ENCODE measurements at regions not wholly inside any gene's neighbourhood (a gene's known extent, or its start where the extent isn't known, plus 50 kb on each side); places are given as distances from the start of the nearest gene placed in this dataset.
A peak's percentile ranks its signal among the peaks of the same experiment; 100 is the strongest.

DNA sequence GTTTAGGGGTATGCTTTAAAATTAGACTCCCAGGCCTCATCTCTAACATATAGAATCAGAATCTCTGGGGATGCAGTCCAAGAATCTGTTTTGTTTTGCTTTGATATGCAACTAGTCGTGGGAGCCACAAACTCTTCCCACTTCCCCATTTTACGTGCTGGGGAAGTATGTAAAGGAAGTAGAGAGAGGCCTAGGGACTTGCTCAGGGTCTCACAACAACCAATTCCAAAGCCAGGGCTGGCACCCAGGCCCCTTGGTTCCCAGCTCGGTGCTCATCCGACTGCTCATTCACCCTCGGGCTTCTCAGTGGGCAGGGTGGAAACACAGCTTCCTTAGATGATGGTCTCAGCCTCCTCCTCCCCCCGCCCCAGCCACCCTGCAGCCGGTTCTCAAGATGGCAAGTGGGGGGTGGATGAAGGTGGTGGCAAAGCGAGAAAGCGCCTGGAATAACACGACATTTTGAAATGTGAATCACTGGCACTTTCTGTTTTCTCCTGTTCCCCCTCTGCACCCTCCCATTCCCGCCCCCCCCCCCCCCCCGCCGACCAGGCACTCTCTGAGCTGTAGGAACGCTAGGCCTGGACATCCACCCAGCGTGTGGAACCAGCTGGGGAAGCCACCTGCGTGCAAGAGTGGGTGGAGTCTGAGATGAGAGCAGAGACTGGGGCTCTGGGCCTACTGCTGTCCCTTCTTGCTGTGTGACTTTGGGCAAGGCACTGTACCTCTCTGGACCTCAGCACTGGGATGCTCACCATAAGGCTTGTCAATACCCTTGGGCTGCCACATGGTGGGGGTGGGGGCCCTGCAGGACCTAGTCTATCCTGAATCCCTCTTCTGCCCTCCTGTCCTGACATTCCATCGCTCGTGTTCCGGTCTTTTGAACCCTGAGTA, 214.5 kb downstream of the RPLP1 start:
- WGBS (ENCODE audit: insufficient coverage) = 37% methylated on average over 7 of the region's 19 CpGs
- Mint-ChIP-seq H3K4me3 (no peak overlapping the region), H3K9me3 (no peaks in the 10 kb centered on the region), H3K4me1 (peaks cover 64 to 66% of the 10 kb centered on the region in 2 donors), H3K36me3 (no peaks in the 10 kb centered on the region), H3K27ac (peak overlapping the region in 1 of 2 donors; percentile 78), H3K27me3 (ENCODE audit: low read depth in 2 of 2) (peaks cover 18 to 35% of the 10 kb centered on the region in 2 donors)
- H3K27ac ChIP-seq (ENCODE audit: low read length) = peak overlapping the region; percentile 8
- H3K4me3 ChIP-seq (ENCODE audit: low read length) = no peak overlapping the region
- H3K36me3 ChIP-seq (ENCODE audit: control insufficient read depth, insufficient read depth, low read length) = no peaks in the 10 kb centered on the region
- H3K9me3 ChIP-seq (ENCODE audit: control insufficient read depth, insufficient read depth, low read length) = no peaks in the 10 kb centered on the region
- intact Hi-C loops (cut with micrococcal nuclease) = loop anchor here (5.0 kb wide), 1 partner anchor 200 kb away; no protein-coding TSS in a partner anchor
- DNase-seq = peak in 1 of 2 donors; percentile 9
- peaks cover 71% of the 10 kb centered on the region for H3K4me1 ChIP-seq (ENCODE audit: control insufficient read depth, insufficient read depth, low read length)
- H3K27me3 ChIP-seq (ENCODE audit: control insufficient read depth, insufficient read depth, low read length) = no peaks in the 10 kb centered on the region
- ATAC-seq = no peak
- TF ChIP-seq, protein P1, sequence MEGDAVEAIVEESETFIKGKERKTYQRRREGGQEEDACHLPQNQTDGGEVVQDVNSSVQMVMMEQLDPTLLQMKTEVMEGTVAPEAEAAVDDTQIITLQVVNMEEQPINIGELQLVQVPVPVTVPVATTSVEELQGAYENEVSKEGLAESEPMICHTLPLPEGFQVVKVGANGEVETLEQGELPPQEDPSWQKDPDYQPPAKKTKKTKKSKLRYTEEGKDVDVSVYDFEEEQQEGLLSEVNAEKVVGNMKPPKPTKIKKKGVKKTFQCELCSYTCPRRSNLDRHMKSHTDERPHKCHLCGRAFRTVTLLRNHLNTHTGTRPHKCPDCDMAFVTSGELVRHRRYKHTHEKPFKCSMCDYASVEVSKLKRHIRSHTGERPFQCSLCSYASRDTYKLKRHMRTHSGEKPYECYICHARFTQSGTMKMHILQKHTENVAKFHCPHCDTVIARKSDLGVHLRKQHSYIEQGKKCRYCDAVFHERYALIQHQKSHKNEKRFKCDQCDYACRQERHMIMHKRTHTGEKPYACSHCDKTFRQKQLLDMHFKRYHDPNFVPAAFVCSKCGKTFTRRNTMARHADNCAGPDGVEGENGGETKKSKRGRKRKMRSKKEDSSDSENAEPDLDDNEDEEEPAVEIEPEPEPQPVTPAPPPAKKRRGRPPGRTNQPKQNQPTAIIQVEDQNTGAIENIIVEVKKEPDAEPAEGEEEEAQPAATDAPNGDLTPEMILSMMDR (IDR thresholded peaks at IDR 0.05) = no peak

- H3K27ac Mint-ChIP-seq = peak overlapping the region; percentile 64 to 86
- H3K36me3 ChIP-seq (ENCODE audit: control insufficient read depth, insufficient read depth, low read length) = no peaks in the 10 kb centered on the region
- peak overlapping the region; percentile 46 for H3K27ac ChIP-seq (ENCODE audit: low read length)
- intact Hi-C loops (cut with micrococcal nuclease) = loop anchor here (2.0 to 5.0 kb wide), 2 partner anchors 51 to 201 kb away; no protein-coding TSS in a partner anchor
- peak; percentile 29 to 53 (median 35) for ATAC-seq
- TF ChIP-seq, protein P1 (IDR thresholded peaks at IDR 0.05) = no peak
- peak in 1 of 2 donors; percentile 41 for DNase-seq
- peaks cover 62 to 64% of the 10 kb centered on the region in 2 donors for H3K4me1 Mint-ChIP-seq
- no peaks in the 10 kb centered on the region for H3K27me3 ChIP-seq (ENCODE audit: control insufficient read depth, insufficient read depth, low read length)
- WGBS (ENCODE audit: insufficient coverage) = 55% methylated on average over 6 of the region's 6 CpGs
- H3K4me3 ChIP-seq (ENCODE audit: low read length) = no peak overlapping the region
- H3K9me3 Mint-ChIP-seq = no peaks in the 10 kb centered on the region
- peaks cover 14 to 32% of the 10 kb centered on the region in 2 donors for H3K27me3 Mint-ChIP-seq (ENCODE audit: low read depth in 2 of 2)
- H3K36me3 Mint-ChIP-seq = no peaks in the 10 kb centered on the region
- H3K4me3 Mint-ChIP-seq = peak overlapping the region; percentile 83
- peaks cover 67% of the 10 kb centered on the region for H3K4me1 ChIP-seq (ENCODE audit: control insufficient read depth, insufficient read depth, low read length)
- no peaks in the 10 kb centered on the region for H3K9me3 ChIP-seq (ENCODE audit: control insufficient read depth, insufficient read depth, low read length)
These were observed 215.6 kb downstream of the RPLP1 start for GRCh38 chr15:69668039-69668705.

- peaks cover 67% of the 10 kb centered on the region for H3K4me1 ChIP-seq (ENCODE audit: control insufficient read depth, insufficient read depth, low read length)
- 1% methylated on average over 4 of the region's 4 CpGs for WGBS (ENCODE audit: insufficient coverage)
- Mint-ChIP-seq H3K27ac (peak overlapping the region; percentile 64 to 86), H3K9me3 (no peaks in the 10 kb centered on the region), H3K4me1 (peaks cover 62 to 64% of the 10 kb centered on the region in 2 donors), H3K27me3 (ENCODE audit: low read depth in 2 of 2) (peaks cover 16 to 34% of the 10 kb centered on the region in 2 donors), H3K36me3 (no peaks in the 10 kb centered on the region), H3K4me3 (peak overlapping the region; percentile 83)
- ATAC-seq (peak; percentile 68 to 85 (median 79)), DNase-seq (peak; percentile 60 to 67)
- intact Hi-C loops (cut with micrococcal nuclease) = loop anchor here (1.0 to 5.0 kb wide), 3 partner anchors 50 to 202 kb away; no protein-coding TSS in a partner anchor
- H3K27ac ChIP-seq (ENCODE audit: low read length) = peak overlapping the region; percentile 58
- no peaks in the 10 kb centered on the region for H3K9me3 ChIP-seq (ENCODE audit: control insufficient read depth, insufficient read depth, low read length)
- TF ChIP-seq, protein P1 (IDR thresholded peaks at IDR 0.05) = no peak
- no peak overlapping the region for H3K4me3 ChIP-seq (ENCODE audit: low read length)
- no peaks in the 10 kb centered on the region for H3K36me3 ChIP-seq (ENCODE audit: control insufficient read depth, insufficient read depth, low read length)
- H3K27me3 ChIP-seq (ENCODE audit: control insufficient read depth, insufficient read depth, low read length) = no peaks in the 10 kb centered on the region
These were observed 216.3 kb downstream of the RPLP1 start for GRCh38 chr15:69668963-69669362.
